MCF 10A (cell line): ENCODE measurements at regions not wholly inside any gene's neighbourhood (a gene's known extent, or its start where the extent isn't known, plus 50 kb on each side); places are given as distances from the start of the nearest gene placed in this dataset.

ENCODE experiments used
- BruUV-seq: library from RNA; stranded (reverse); fragments of 400-500 nt; replicated peaks from 2 replicates; lab custom pipeline; 2021; lab: Mats Ljungman, UMichigan
- CTCF ChIA-PET: fragments of 300-600 bp; sonication (Branson Sonifier 250); formaldehyde crosslinking; extraction: SDS; loops from one replicate; lab custom pipeline; 2021; ENCODE audit warnings: antibody characterized with exemption, inconsistent platforms; lab: Yijun Ruan, JAX
- POLR2A ChIA-PET: fragments of 300-600, 350-650 bp; sonication (Branson Sonifier 250); formaldehyde crosslinking; extraction: SDS; loops from one replicate; lab custom pipeline; 2020; ENCODE audit warnings: antibody characterized with exemption, inconsistent platforms; lab: Yijun Ruan, JAX
- DNase-seq: peaks from one replicate; pipeline ENCODE4 v3.0.0-alpha.2; 2018; ENCODE audit not compliant: unreplicated experiment
- H3K27ac Mint-ChIP-seq: one replicate; pipeline ENCODE4 v1.8.0; 2022; ENCODE audit warnings: mild to moderate bottlenecking, low read depth, mixed read lengths; ENCODE audit not compliant: unreplicated experiment
- H3K27me3 Mint-ChIP-seq: one replicate; pipeline ENCODE4 v1.8.0; 2022; ENCODE audit warnings: mixed read lengths; ENCODE audit not compliant: insufficient read depth, unreplicated experiment
- H3K36me3 Mint-ChIP-seq: one replicate; pipeline ENCODE4 v1.8.0; 2022; ENCODE audit warnings: mild to moderate bottlenecking, moderate library complexity, mixed read lengths; ENCODE audit not compliant: insufficient read depth, unreplicated experiment
- H3K4me1 Mint-ChIP-seq: one replicate; pipeline ENCODE4 v1.8.0; 2022; ENCODE audit warnings: mixed read lengths; ENCODE audit not compliant: insufficient read depth, unreplicated experiment
- H3K4me3 Mint-ChIP-seq: one replicate; pipeline ENCODE4 v1.8.0; 2022; ENCODE audit warnings: mild to moderate bottlenecking, moderate library complexity, mixed read lengths; ENCODE audit not compliant: unreplicated experiment
- H3K9me3 Mint-ChIP-seq: one replicate; pipeline ENCODE4 v1.8.0; 2022; ENCODE audit warnings: mixed read lengths; ENCODE audit not compliant: unreplicated experiment
- CTCF ChIP-seq: fragments of 200-600 bp; IDR thresholded peaks from one replicate; pipeline ENCODE4 v1.8.0; 2022; ENCODE audit warnings: antibody characterized with exemption, mild to moderate bottlenecking; ENCODE audit not compliant: unreplicated experiment
- intact Hi-C: fragments of 100-400 bp; cut with micrococcal nuclease; formaldehyde crosslinking; loops from 2 replicates; pipeline ENCODE4 v1.14.1; 2022

GRCh38 chr3:157824281-157824680 lies 281.9 kb downstream of the SHOX2 start:
- Mint-ChIP-seq H3K4me3 (no peak overlapping the region), H3K27me3 (no peaks in the 10 kb centered on the region), H3K9me3 (peaks cover 5% of the 10 kb centered on the region), H3K4me1 (no peaks in the 10 kb centered on the region), H3K36me3 (no peaks in the 10 kb centered on the region), H3K27ac (no peak overlapping the region)
- ChIA-PET POLR2A (no interaction called here), CTCF (interaction anchor here (0.6 kb wide), 1 partner anchor 821 kb away, joined by 3 read pairs; no protein-coding TSS in a partner anchor)
- no TSS peak for BruUV-seq
- intact Hi-C loops: no loop called here
- no peak for TF ChIP-seq CTCF
- no peak for DNase-seq

- H3K9me3 Mint-ChIP-seq: no peaks in the 10 kb centered on the region
- CTCF ChIA-PET: no interaction called here
- BruUV-seq: no TSS peak
Measured at GRCh38 chr3:157823050-157823449, 283.2 kb downstream of the SHOX2 start.

GRCh38 chr3:157820157-157820517 lies 286.1 kb downstream of the SHOX2 start:
- Mint-ChIP-seq H3K36me3 (no peaks in the 10 kb centered on the region), H3K27me3 (no peaks in the 10 kb centered on the region), H3K4me1 (no peaks in the 10 kb centered on the region), H3K9me3 (no peaks in the 10 kb centered on the region), H3K4me3 (no peak overlapping the region), H3K27ac (no peak overlapping the region)
- ChIA-PET POLR2A (interaction anchor here (0.7 to 1.0 kb wide), 2 partner anchors 13 to 824 kb away, joined by 4 read pairs; partner anchors contain the start of gene GFM1), CTCF (interaction anchor here (0.7 to 1.4 kb wide), 2 partner anchors 26 to 289 kb away, joined by 3 to 4 read pairs; no protein-coding TSS in a partner anchor)
- no peak for DNase-seq
- TF ChIP-seq CTCF: no peak
- BruUV-seq: no TSS peak
- intact Hi-C loops: no loop called here

More at GRCh38 chr3:157823050-157823449, 283.2 kb downstream of the SHOX2 start:
- no peak for TF ChIP-seq CTCF
- intact Hi-C loops: no loop called here
- DNase-seq: no peak
- Mint-ChIP-seq H3K4me3 (no peak overlapping the region), H3K4me1 (no peaks in the 10 kb centered on the region), H3K27me3 (no peaks in the 10 kb centered on the region), H3K36me3 (no peaks in the 10 kb centered on the region), H3K27ac (no peak overlapping the region)
- POLR2A ChIA-PET: no interaction called here

- H3K9me3 Mint-ChIP-seq: no peaks in the 10 kb centered on the region
- no TSS peak for BruUV-seq
- DNase-seq: no peak
- ChIA-PET POLR2A (interaction anchor here (0.7 to 1.0 kb wide), 2 partner anchors 12 to 825 kb away, joined by 4 read pairs; partner anchors contain the start of gene GFM1), CTCF (interaction anchor here (0.9 to 1.4 kb wide), 2 partner anchors 15 to 26 kb away, joined by 3 to 4 read pairs; no protein-coding TSS in a partner anchor)
- TF ChIP-seq CTCF: no peak
- intact Hi-C loops: no loop called here
- H3K4me1 Mint-ChIP-seq: no peaks in the 10 kb centered on the region
- no peaks in the 10 kb centered on the region for H3K36me3 Mint-ChIP-seq
- H3K27me3 Mint-ChIP-seq: no peaks in the 10 kb centered on the region
- no peak overlapping the region for H3K27ac Mint-ChIP-seq
- H3K4me3 Mint-ChIP-seq: no peak overlapping the region
Measured at GRCh38 chr3:157819270-157820156, 286.7 kb downstream of the SHOX2 start.
